Fibroblast of lung (primary cell): ENCODE measurements at regions not wholly inside any gene's neighbourhood (a gene's known extent, or its start where the extent isn't known, plus 50 kb on each side); places are given as distances from the start of the nearest gene placed in this dataset.

Experiments
- EZH2 ChIP-seq: IDR thresholded peaks from 2 replicates; pipeline ENCODE4 v1.5.1; 2012; ENCODE audit warnings: low read length, control low read depth, mild to moderate bottlenecking; ENCODE audit errors: missing control alignments
- TF ChIP-seq, protein P1 (sequence below), 2 donors: IDR thresholded peaks in 1 of 2; conservative IDR thresholded peaks in 1 of 2; 1 replicate in 1 of 2; 2 replicates in 1 of 2; pipeline ENCODE4 v1.5.1; 2011 to 2012; ENCODE audit warnings: low read length in 2 of 2, control low read depth in 1 of 2, inconsistent platforms in 1 of 2, low read depth in 1 of 2, mild to moderate bottlenecking in 1 of 2

- TF ChIP-seq, protein P1, sequence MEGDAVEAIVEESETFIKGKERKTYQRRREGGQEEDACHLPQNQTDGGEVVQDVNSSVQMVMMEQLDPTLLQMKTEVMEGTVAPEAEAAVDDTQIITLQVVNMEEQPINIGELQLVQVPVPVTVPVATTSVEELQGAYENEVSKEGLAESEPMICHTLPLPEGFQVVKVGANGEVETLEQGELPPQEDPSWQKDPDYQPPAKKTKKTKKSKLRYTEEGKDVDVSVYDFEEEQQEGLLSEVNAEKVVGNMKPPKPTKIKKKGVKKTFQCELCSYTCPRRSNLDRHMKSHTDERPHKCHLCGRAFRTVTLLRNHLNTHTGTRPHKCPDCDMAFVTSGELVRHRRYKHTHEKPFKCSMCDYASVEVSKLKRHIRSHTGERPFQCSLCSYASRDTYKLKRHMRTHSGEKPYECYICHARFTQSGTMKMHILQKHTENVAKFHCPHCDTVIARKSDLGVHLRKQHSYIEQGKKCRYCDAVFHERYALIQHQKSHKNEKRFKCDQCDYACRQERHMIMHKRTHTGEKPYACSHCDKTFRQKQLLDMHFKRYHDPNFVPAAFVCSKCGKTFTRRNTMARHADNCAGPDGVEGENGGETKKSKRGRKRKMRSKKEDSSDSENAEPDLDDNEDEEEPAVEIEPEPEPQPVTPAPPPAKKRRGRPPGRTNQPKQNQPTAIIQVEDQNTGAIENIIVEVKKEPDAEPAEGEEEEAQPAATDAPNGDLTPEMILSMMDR (conservative IDR thresholded peaks at IDR 0.05 in 1 of 2, IDR thresholded peaks at IDR 0.05 in 1 of 2; ENCODE audit: low read depth in 1 of 2, low read length in 2 of 2), result no peak
- no peak for TF ChIP-seq EZH2
Observed at GRCh38 chr6:113662093-113662665, 195.0 kb upstream of the MARCKS start.
